NCI-H524 treated with DMSO at 0.1 percent for 48 hours (cell line): ENCODE measurements at regions not wholly inside any gene's neighbourhood (a gene's known extent, or its start where the extent isn't known, plus 50 kb on each side); places are given as distances from the start of the nearest gene placed in this dataset.
"Not testable (repeated sequence)": the region's sequence is repeated elsewhere in the genome, so short reads cannot be mapped to it uniquely, and the experiment has no call there.

Source experiments
- DNase-seq: peaks from one replicate; lab custom pipeline; 2025; lab: John Stamatoyannopoulos, UW

DNA sequence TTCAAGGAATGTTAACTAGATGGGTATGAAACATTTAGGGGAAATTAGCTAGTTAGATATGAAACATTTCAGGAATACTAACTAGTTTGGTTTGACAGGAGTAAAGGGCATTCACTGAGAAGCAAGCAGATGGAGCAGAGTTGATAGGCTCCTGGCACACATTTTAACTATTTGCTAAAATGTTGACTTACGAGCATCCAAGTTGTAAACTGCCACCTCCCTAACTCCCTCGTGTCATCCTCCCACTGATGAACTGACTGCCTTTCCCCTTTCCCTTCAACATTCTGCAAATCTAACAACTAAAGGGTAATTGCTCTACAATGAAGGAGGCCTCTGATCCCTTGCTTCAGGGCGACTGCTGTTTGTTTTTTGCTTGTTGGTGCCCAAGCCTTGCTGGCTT lies 580.4 kb upstream of the FAM98A start:
- DNase-seq, result no peak

DNA sequence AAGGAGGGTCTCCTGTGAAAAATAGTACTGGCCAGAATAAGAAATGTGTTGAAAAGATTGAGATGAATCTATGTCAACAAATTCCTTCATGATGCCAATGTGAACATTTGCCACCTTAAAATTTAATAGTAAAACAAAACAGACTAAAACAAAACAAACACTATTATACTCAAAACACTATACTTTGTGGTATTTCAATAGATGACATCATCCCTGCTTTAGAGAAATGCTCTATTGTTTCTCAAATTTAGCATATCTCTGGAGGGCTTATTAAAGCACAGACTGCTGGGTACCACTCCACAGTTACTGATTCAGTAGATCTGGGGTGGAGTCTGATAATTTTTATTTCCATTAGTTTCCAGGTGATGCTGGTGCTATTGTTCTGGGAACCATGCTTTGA lies 579.4 kb upstream of the FAM98A start:
- DNase-seq, result no peak

DNA sequence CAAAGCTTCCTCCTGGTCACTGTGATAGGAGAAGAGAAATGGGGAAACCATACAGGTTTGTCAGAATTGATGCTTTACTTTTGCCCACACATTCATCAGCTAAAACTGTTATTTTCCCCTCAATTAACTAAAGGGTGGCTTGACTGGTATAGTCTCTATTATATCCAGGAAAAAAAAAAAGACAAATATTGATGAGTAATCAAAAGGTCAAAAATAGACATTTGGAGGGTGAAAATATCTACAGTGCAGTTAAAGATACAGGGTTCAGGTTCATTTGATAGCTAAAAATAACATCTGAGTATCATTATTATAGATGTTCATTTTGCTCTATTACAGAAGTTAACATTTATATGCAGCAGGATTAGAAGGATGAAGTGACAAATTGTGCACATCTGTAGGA lies 577.6 kb upstream of the FAM98A start:
- DNase-seq, result no peak

DNA sequence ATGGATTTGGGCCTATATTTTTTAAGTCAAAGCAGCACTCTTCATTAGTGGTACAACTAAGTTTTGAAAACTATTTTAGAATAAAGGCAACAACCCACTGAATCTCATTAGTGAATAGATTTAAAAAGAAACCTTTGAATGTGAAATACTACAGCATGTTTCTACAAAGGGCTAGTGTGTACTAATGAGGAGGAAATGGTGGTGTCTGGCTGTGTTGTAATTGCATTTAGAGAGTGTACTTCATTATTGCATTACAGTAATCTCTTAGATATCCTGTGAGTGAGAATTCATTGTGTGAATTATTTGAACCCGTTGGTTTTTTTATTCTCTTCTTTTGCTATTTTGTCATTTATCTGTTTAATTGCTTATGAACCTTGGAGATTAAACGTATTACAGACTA lies 575.4 kb upstream of the FAM98A start:
- no peak for DNase-seq

DNA sequence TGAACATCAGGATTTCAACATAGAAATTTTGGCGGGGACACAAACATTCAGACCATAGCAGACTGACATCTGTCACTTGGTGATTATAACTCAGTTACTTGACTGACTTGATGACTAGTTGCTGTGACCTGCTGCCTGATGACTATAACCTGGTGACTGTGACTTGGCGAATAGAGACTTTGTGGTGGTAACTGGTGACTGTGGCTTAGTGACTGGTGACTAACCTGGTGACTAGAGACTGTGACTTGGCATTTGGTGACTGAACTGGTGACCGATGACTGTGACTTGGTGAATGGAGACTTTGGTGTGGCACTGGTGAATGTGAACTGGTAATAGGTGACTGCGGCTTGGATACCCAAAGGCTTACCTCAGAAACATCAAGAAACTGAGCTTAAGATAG lies 563.1 kb upstream of the FAM98A start:
- no peak for DNase-seq

DNA sequence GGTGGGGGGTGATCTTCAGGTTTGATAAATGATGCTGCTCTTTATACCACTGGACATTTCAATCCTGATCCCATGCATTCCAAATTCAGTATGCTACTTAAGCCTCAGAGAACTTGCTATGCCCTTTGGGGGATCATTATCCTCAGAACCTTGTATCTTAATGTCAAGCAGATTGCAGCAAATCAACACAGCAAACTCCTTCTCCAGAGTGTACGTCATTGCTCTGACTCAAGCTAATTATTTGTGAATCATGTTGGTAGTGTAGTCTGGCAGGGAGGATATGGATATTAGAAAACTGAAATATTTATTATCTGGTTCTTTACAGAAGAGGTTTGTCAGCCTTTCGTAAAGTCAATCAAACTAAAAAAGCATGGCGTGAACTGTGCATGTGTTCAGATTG lies 562.5 kb upstream of the FAM98A start:
- DNase-seq, result no peak

DNA sequence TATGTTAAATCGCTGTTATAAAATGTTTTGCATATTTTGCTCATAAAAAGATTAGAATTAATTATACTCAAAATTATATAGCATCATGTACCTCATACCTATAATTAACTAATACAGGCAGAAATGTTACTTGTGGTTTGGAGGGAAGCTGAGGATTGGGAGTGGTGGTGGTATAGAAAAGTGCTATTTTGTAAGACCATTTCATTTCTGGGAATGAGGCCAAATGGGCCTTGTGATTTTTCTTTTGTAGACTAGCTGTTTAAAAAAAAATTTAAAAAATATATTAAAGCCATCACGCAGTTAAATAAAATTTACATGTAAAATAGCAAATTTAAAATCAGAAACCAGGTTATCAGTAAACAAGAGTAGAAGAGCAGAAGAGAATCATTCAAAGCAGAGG lies 560.8 kb upstream of the FAM98A start:
- no peak for DNase-seq

DNA sequence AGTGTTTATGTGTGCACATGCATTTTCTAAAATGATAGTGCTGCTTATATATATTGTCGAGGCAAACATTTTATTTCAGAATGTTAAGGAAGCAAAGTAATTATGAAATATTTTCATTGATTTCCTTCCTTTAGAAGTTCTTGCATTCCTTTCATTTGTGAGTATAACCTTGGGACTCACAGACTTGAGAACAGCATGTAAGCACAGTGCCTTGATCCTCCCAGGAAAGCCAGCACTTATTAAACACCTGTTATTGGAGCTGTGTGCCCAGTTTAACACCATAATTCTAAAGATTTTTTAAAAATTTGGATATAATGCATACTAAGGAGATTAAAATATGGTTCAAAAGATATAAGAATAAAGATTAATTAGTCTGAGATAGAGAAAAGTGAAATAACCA lies 554.4 kb upstream of the FAM98A start:
- no peak for DNase-seq

DNA sequence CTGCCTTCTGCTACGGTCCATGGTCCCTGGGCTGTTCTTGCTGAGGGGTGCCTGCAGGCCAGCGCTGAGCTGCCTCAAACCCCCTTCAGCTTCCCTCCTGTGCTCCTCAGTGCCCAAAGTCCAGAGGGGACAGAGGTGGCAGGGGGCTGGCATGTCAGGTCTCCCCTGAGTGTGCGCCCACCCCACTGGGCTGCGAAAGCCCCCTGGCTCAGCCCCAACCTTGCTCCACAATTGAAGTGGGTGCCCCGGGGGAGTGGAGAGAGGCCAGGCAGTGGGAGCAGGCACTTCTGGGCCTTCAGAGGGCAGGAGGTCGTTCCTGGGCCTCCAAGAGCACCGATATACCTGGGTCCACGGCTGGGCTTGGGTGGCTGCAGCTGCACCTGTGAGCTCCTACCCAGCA lies 548.7 kb upstream of the FAM98A start:
- DNase-seq, result no peak

DNA sequence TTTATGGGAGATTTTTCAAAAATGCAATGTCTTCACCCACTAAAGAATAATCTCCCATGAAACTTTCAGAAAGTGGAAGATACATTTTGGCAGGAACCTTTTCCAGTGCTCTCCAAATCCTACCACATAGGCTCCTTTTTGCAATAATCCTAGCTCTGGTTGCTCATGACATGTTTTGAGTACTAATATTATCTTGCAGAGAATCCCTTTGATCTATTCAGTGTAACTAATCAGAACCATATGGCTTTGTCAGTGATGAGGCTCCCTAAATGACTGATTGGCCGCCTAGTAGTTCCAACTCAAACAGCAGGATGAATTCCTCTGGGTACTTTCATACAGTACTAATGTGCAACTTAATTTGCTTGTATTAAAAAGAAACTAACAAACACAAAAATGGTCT lies 544.0 kb upstream of the FAM98A start:
- DNase-seq, result no peak

DNA sequence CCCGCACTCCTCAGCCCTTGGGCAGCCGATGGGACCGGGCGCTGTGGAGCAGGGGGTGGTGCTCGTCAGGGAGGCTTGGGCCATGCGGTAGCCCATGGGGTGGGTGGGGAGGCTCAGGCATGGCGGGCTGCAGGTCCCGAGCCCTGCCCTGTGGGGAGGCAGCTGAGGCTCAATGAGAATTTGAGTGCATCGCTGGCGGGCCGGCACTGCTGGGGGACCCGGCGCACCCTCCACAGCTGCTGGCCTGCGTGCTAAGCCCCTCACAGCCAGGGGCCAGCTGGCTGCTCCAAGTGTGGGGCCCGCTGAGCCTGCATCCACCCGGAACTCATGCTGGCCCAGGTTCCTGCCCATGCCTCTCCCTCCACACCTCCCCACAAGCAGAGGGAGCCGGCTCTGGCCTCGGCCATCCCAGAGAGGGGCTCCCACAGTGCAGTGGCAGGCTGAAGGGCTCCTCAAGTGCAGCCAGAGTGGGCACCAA lies 543.5 kb upstream of the FAM98A start:
- not testable (repeated sequence) for DNase-seq

DNA sequence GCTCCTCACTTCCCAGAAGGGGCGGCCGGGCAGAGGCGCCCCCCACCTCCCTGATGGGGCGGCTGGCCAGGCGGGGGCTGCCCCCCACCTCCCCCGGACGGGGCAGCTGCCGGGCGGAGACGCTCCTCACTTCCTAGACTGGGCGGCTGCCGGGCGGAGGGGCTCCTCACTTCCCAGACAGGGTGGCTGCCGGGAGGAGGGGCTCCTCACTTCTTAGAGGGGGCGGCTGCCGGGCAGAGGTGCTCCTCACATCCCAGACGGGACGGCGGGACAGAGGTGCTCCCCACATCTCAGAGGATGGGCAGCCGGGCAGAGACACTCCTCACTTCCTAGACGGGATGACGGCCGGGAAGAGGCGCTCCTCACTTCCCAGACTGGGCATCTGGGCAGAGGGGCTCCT lies 534.0 kb upstream of the FAM98A start:
- DNase-seq, result not testable (repeated sequence)

DNA sequence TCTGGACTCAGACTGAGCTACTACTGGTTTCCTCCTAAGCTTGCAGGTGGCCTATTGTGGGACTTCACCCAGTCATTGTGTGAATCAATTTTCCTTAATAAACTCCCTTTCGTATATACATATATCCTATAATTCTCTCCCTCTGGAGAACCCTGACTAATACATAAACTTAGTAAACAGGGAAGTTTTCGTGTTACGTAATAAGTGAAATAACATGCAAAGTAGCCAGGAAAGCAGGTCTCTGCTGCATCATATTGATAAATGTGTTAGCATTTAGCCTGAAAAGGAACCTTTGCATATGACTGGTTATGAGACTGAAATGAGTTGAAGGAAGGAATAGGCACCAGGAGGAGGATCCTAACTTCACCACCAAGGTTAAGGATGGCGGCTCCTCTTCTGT lies 527.2 kb upstream of the FAM98A start:
- DNase-seq, result no peak

DNA sequence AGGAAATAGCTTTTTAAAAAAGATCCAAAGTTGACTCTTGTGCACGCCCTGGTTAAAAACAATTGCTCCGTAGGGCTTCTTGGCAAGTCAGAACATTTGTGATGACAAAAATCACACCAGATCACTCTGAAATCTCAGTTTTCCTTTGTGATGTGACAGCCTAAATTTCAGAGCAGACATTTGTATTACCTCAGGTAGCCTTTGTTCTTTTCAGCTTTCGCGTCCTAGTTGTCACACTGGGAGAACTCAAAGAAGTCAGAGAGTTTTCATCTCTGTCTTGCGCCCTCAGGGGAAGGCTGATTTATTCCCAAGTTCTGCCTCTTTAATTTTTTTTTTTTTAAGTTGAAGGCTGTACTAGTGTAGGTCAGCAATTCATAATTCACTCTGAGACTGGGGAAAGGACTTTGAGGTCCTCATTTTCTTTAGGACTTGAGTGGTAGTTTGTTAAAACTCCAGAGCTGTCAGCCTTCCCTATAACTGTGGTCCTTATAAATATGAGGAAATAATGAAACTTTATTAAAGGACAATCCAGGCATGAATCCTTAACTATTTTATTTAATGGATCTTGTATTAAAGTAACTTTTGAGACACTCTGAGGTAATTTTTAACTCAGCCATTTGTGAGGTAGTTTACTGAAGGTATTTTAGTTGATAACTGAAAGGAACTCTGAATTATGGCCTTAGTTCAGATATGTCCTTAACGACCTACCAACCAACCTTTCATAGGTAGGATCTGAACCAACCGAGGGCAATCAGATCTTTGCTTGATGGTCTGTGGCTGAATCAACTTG lies 525.1 kb upstream of the FAM98A start:
- no peak for DNase-seq

DNA sequence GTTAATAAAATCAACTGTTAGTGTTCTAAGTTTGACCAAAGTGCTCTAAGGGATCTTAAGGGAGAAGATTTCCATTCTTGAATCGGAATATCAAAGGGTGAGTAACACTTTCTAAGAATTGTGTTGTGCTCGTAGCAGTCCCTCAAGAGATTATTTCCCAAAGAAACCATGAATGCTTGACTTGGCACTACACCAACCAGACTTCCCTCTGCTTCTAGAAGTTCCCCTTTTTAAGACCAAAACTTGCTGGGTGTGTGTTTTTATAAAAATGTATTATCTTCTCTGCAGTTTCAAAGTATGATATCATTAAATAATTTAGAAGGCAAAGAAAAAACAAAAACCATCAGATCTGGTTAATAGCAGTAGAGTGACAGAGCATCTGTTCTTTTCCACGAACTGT lies 522.0 kb upstream of the FAM98A start:
- DNase-seq, result no peak

DNA sequence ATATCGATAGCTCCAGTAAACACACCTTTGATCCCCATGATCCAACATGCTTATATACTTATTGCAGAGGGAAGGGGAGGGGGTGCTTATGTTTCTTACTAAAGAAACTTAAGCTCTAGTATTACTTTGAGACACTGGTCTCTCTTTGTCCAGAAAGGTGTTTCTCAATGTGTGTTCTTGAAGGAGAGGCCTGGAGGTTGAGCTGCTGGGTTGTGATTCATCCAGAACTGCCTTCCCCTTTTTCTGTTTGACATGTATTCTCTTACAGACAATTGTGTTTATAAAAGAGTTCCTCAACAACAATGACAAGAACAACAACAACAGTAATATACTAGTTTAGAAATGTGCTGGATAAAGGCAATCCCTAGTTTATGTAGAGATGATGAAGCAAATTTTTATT lies 516.0 kb upstream of the FAM98A start:
- DNase-seq, result no peak

DNA sequence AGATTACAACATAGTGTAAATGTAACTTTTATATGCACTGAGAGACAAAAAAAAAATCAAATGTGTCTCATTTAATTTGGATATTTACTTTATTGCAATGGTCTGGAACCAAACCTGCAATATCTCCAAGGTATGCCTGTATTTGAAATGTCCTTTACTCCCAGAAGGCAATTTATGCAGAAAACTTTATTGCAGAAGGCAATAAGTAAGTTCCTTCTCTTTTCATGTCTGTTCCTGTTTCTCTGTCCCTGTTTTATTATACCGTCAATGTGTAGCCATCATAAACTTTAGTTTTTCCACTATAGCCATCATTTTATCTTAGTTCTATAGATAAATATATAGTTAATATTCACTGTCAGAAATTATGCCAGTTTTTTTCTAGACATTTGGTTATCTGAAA lies 513.1 kb upstream of the FAM98A start:
- no peak for DNase-seq

DNA sequence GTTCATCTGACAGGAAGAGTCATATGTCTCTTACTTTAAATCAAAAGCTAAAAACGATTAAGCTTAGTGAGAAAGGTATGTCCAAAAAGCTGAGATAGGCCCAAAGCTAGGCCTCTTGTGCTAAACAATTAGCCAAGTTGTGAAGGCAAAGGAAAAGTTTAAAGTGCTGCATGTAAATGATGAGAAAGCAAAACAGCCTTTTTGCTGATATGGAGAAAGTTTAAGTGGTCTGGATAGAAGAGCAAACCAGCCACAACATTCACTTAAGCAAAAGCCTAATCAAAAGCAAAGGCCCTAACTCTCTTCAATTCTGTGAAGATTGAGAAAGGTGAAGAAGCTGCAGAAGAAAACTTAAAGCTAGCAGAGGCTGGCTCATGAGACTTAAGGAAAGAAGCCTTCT lies 511.3 kb upstream of the FAM98A start:
- DNase-seq, result no peak

DNA sequence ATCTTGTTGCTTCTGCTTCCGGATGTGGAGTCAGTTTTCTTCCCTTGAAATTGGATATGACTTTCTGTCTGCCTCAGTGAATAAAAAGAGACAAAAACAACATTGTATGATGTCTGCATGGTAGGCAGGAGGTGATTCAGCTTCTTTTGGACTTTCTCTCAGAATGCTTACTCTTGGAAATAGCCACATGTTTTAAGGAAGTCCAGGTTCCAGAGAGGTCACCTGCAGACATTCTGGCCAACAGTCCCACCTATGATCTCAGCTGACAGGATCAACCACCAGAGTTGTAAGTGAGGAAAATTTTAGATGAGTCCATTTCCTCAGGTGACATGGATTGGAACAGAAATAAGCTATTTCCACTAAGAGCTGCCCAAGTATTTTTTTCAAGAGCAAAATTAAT lies 508.7 kb upstream of the FAM98A start:
- no peak for DNase-seq

DNA sequence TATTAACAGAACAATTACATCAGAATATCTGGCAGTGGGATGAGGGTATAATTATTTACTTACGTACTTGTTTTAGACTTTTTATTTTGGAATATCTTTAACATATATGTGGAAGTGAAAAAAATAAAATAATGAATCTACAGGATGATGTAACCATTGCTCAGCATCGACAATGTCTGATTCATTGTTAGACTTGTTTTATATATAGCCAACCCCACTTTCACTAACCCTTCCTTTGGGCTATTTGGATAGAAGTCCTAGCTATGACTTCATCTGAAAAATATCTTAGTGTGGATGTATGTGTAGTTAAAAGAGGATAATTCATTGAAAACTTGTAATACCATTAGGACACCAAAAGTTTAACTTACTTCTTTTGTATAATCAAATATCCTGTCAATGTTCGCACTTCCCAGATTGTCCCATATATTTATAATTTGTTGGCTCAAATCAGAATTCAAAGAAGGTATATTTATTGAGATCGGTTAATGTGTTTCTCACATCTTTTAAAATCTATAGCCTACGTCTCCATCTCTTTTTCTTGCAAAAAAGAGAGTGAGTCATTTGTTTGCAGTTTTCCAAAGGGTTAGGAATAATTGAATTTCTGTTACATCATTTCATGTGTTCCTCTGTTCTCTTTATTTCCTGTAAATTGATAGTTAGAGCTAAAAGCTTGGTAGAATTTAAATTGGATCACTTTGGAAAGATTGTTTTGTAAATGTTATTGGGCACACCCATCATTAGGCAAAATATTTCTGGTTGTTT lies 506.1 kb upstream of the FAM98A start:
- no peak for DNase-seq

DNA sequence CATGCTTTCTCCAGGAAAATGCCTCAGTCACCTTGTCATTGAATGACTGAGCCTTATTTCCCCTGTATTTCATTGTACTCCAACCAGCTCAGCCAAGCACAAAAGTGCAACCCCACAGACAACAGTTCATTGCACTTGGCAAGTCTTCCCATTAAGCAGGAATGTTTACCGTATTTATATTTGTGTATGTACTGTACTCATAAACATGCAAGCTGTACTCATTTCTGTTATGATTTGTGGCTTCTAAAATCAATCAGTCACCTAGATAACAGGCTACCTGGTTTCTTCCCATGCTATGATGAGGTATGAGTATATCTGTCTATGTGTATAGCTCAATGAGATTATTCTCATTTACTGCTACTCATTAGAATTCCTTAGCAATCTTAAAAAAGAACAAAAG lies 505.5 kb upstream of the FAM98A start:
- no peak for DNase-seq

DNA sequence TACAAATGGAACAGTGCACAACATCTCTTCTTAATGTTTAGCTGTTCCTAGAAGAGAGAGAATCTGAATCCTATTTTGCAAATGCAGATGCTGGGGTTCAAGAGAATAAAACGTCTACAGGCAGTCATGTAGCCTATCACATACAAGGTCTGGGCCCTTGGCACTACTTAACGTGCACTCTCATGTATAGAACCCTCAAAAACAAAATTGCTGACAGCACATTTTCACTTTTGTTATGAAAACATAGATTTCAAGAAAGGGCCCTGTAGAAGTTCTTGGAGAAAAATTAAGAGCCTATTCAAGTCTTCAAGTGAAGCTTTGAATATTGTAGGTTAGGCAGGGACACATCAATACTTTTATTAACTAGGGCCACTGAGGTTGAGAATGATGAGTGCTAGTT lies 504.3 kb upstream of the FAM98A start:
- no peak for DNase-seq

DNA sequence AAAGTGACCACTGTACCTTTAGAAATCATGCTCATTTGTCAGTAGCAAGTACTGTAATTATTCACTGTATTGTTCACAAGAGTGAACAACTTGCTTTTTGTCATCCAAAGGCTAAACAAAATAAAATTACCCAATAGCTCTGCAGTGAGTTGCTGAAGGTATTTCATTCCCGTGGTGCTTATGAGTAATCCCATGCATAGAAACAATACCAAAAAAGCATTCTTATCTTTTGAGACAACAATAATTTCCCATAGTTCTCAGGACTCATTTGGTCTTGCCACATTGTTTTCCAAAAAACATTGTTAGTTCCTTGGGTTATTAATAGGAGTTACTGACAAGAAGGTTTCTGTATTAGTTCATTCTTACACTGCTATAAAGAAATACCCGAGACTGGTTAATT lies 503.2 kb upstream of the FAM98A start:
- DNase-seq, result no peak

DNA sequence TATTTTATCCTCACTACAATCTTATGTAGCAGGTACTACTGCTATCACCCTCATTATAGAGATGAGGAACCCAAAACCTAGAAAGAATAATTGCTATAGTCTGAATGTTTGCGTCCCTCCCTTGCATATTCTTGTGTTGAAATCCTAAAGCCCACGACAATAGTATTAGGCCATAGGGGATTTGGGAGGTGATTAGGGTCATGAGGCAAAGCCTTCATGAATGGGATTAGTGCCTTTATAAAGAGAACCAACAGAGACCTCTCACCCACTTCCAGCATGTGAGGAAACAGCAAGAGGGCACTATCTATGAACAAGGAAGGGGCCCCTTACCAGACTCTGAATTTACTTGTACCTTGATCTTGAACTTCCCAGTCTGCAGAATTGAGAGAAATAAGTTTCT lies 500.3 kb upstream of the FAM98A start:
- DNase-seq, result no peak
